Activated naive CD4-positive, alpha-beta T cell treated with anti-CD3 and anti-CD28 coated beads, Interleukin-2, amount 10 ng/mL, durations not matched to agents 7 days and 5 days (primary cell): ENCODE measurements at regions not wholly inside any gene's neighbourhood (a gene's known extent, or its start where the extent isn't known, plus 50 kb on each side); places are given as distances from the start of the nearest gene placed in this dataset.

Experiments
- CTCF ChIA-PET: fragments of 350-600 bp; sonication (Branson Sonifier 250); formaldehyde crosslinking; loops from one replicate; lab custom pipeline; 2021; ENCODE audit warnings: antibody characterized with exemption; lab: Charles Lee
- DNase-seq: peaks from one replicate; pipeline ENCODE4 v3.0.0-alpha.2; 2020
- H3K27ac Mint-ChIP-seq: one replicate; pipeline ENCODE4 v1.8.0; 2021; ENCODE audit warnings: mild to moderate bottlenecking, moderate library complexity, mixed read lengths
- H3K27me3 Mint-ChIP-seq: one replicate; pipeline ENCODE4 v1.8.0; 2021; ENCODE audit warnings: mild to moderate bottlenecking, mixed read lengths
- H3K36me3 Mint-ChIP-seq: one replicate; pipeline ENCODE4 v1.8.0; 2021; ENCODE audit warnings: mixed read lengths
- H3K4me1 Mint-ChIP-seq: one replicate; pipeline ENCODE4 v1.8.0; 2021; ENCODE audit warnings: mixed read lengths
- H3K4me3 Mint-ChIP-seq: one replicate; pipeline ENCODE4 v1.8.0; 2021; ENCODE audit warnings: mild to moderate bottlenecking, moderate library complexity, mixed read lengths
- H3K9me3 Mint-ChIP-seq: one replicate; pipeline ENCODE4 v1.8.0; 2021; ENCODE audit warnings: mixed read lengths

- Mint-ChIP-seq H3K4me3 (no peak overlapping the region), H3K27me3 (no peaks in the 10 kb centered on the region), H3K36me3 (no peaks in the 10 kb centered on the region), H3K9me3 (no peaks in the 10 kb centered on the region), H3K4me1 (peaks cover 4% of the 10 kb centered on the region), H3K27ac (no peak overlapping the region)
- DNase-seq = no peak
- CTCF ChIA-PET = no interaction called here
Measured at GRCh38 chrY:12526362-12527063, 174.5 kb upstream of the USP9Y start.

GRCh38 chrY:12537226-12537854, 163.7 kb upstream of the USP9Y start:
- H3K27me3 Mint-ChIP-seq = peaks cover 21% of the 10 kb centered on the region
- peak; percentile 38 for DNase-seq
- CTCF ChIA-PET = no interaction called here
- H3K9me3 Mint-ChIP-seq = no peaks in the 10 kb centered on the region
- H3K36me3 Mint-ChIP-seq = no peaks in the 10 kb centered on the region
- H3K27ac Mint-ChIP-seq = no peak overlapping the region
- H3K4me1 Mint-ChIP-seq = peaks cover 13% of the 10 kb centered on the region
- H3K4me3 Mint-ChIP-seq = peak overlapping the region; percentile 54

- H3K9me3 Mint-ChIP-seq = no peaks in the 10 kb centered on the region
- no peak overlapping the region for H3K27ac Mint-ChIP-seq
- H3K4me1 Mint-ChIP-seq = peaks cover 15% of the 10 kb centered on the region
- CTCF ChIA-PET = no interaction called here
- no peak overlapping the region for H3K4me3 Mint-ChIP-seq
- peaks cover 3% of the 10 kb centered on the region for H3K36me3 Mint-ChIP-seq
- peaks cover 7% of the 10 kb centered on the region for H3K27me3 Mint-ChIP-seq
- DNase-seq = no peak
Measured at GRCh38 chrY:12546746-12547420, 154.1 kb upstream of the USP9Y start.

- Mint-ChIP-seq H3K36me3 (peaks cover 4% of the 10 kb centered on the region), H3K27me3 (peaks cover 7% of the 10 kb centered on the region), H3K4me1 (peaks cover 43% of the 10 kb centered on the region), H3K27ac (peak overlapping the region; percentile 82), H3K9me3 (no peaks in the 10 kb centered on the region), H3K4me3 (no peak overlapping the region)
- no peak for DNase-seq
- CTCF ChIA-PET = interaction anchor here (0.5 to 1.1 kb wide), 2 partner anchors 10 to 74 kb away, joined by 3 read pairs; no protein-coding TSS in a partner anchor
Measured at GRCh38 chrY:12552471-12553283, 148.4 kb upstream of the USP9Y start.

- CTCF ChIA-PET = no interaction called here
- Mint-ChIP-seq H3K27ac (peak overlapping the region; percentile 17), H3K27me3 (peaks cover 7% of the 10 kb centered on the region), H3K4me1 (peaks cover 54% of the 10 kb centered on the region), H3K4me3 (no peak overlapping the region), H3K9me3 (peaks cover 6% of the 10 kb centered on the region), H3K36me3 (peaks cover 12% of the 10 kb centered on the region)
- no peak for DNase-seq
Measured at GRCh38 chrY:12553909-12554308, 147.1 kb upstream of the USP9Y start.

- no peak for DNase-seq
- peaks cover 9% of the 10 kb centered on the region for H3K9me3 Mint-ChIP-seq
- CTCF ChIA-PET = no interaction called here
- H3K27ac Mint-ChIP-seq = no peak overlapping the region
- peaks cover 63% of the 10 kb centered on the region for H3K4me1 Mint-ChIP-seq
- peaks cover 19% of the 10 kb centered on the region for H3K36me3 Mint-ChIP-seq
- H3K27me3 Mint-ChIP-seq = peaks cover 2% of the 10 kb centered on the region
- H3K4me3 Mint-ChIP-seq = no peak overlapping the region
Measured at GRCh38 chrY:12555005-12555404, 146.0 kb upstream of the USP9Y start.

GRCh38 chrY:12559007-12559406, 142.0 kb upstream of the USP9Y start:
- Mint-ChIP-seq H3K27ac (peak overlapping the region; percentile 90), H3K4me3 (peak overlapping the region; percentile 7), H3K36me3 (peaks cover 32% of the 10 kb centered on the region), H3K4me1 (peaks cover 38% of the 10 kb centered on the region), H3K27me3 (no peaks in the 10 kb centered on the region), H3K9me3 (peaks cover 36% of the 10 kb centered on the region)
- CTCF ChIA-PET = no interaction called here
- no peak for DNase-seq

- peaks cover 3% of the 10 kb centered on the region for H3K4me1 Mint-ChIP-seq
- DNase-seq = no peak
- peaks cover 2% of the 10 kb centered on the region for H3K36me3 Mint-ChIP-seq
- H3K4me3 Mint-ChIP-seq = no peak overlapping the region
- CTCF ChIA-PET = no interaction called here
- no peaks in the 10 kb centered on the region for H3K27me3 Mint-ChIP-seq
- H3K9me3 Mint-ChIP-seq = peaks cover 9% of the 10 kb centered on the region
- peak overlapping the region; percentile 17 for H3K27ac Mint-ChIP-seq
Measured at GRCh38 chrY:12576278-12576677, 124.8 kb upstream of the USP9Y start.

- peak overlapping the region; percentile 92 for H3K27ac Mint-ChIP-seq
- no peaks in the 10 kb centered on the region for H3K27me3 Mint-ChIP-seq
- H3K36me3 Mint-ChIP-seq = peaks cover 43% of the 10 kb centered on the region
- H3K9me3 Mint-ChIP-seq = peaks cover 42% of the 10 kb centered on the region
- H3K4me1 Mint-ChIP-seq = peaks cover 58% of the 10 kb centered on the region
- CTCF ChIA-PET = no interaction called here
- peak overlapping the region; percentile 27 for H3K4me3 Mint-ChIP-seq
- peak; percentile 59 for DNase-seq
Measured at GRCh38 chrY:12593532-12594216, 107.4 kb upstream of the USP9Y start.

- H3K27me3 Mint-ChIP-seq = no peaks in the 10 kb centered on the region
- no peak overlapping the region for H3K4me3 Mint-ChIP-seq
- peaks cover 63% of the 10 kb centered on the region for H3K36me3 Mint-ChIP-seq
- H3K27ac Mint-ChIP-seq = peak overlapping the region; percentile 96
- peaks cover 70% of the 10 kb centered on the region for H3K4me1 Mint-ChIP-seq
- peak; percentile 27 for DNase-seq
- CTCF ChIA-PET = no interaction called here
- H3K9me3 Mint-ChIP-seq = peaks cover 63% of the 10 kb centered on the region
Measured at GRCh38 chrY:12598783-12599182, 102.2 kb upstream of the USP9Y start.

GRCh38 chrY:12605426-12605825, 95.6 kb upstream of the USP9Y start:
- Mint-ChIP-seq H3K4me1 (peaks cover 14% of the 10 kb centered on the region), H3K9me3 (peaks cover 14% of the 10 kb centered on the region), H3K36me3 (peaks cover 8% of the 10 kb centered on the region), H3K27me3 (no peaks in the 10 kb centered on the region), H3K4me3 (no peak overlapping the region), H3K27ac (no peak overlapping the region)
- DNase-seq = no peak
- CTCF ChIA-PET = no interaction called here

GRCh38 chrY:12610861-12611260, 90.2 kb upstream of the USP9Y start:
- Mint-ChIP-seq H3K27ac (no peak overlapping the region), H3K4me3 (no peak overlapping the region), H3K27me3 (no peaks in the 10 kb centered on the region), H3K36me3 (peaks cover 13% of the 10 kb centered on the region), H3K4me1 (peaks cover 7% of the 10 kb centered on the region), H3K9me3 (peaks cover 20% of the 10 kb centered on the region)
- CTCF ChIA-PET = no interaction called here
- no peak for DNase-seq

GRCh38 chrY:12615733-12616446, 85.1 kb upstream of the USP9Y start:
- Mint-ChIP-seq H3K36me3 (peaks cover 13% of the 10 kb centered on the region), H3K27me3 (no peaks in the 10 kb centered on the region), H3K27ac (no peak overlapping the region), H3K9me3 (peaks cover 20% of the 10 kb centered on the region), H3K4me1 (peaks cover 13% of the 10 kb centered on the region), H3K4me3 (no peak overlapping the region)
- DNase-seq = no peak
- CTCF ChIA-PET = no interaction called here
